ENCODE measurements at regions not wholly inside any gene's neighbourhood (a gene's known extent, or its start where the extent isn't known, plus 50 kb on each side); places are given as distances from the start of the nearest gene placed in this dataset.
"Not testable (repeated sequence)": the region's sequence is repeated elsewhere in the genome, so short reads cannot be mapped to it uniquely, and the experiment has no call there.

DNA sequence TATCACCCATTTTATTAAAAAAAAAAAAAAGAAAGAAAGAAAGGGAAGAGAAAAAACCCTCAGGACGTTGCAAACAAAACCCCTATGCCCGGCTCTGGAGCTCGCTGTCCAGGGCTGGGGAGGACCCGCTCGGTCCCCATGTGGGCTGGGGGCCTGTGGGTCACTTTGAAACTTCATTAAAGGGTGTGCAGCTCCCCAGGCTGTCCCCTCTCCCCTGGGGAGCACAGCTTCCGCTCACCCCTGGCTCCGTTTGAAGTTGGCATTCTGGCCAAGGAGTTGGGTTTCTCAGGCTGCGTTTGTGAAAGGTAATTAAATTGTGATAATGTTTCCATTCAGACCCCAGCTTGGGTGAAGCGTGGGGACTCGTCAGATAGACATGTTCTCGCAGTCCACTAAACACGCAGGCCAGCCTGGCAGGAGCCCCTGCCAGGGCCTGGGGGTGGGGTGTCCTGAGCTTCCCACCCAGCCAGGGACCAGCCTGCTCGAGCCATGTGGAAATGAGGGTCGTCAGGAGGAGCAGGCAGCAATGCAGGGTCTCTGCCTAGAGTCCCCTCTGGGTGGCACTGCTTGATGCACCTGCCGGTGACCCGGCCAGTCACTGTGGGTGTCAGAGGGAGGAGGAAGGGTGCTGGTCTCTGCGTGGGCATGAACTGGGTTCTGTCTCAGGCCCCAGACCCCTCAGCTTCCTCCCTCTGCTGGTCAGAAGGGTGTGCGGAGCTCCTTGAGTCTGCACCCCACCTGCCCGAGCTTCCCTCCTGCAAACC lies 166.2 kb downstream of the INHBB start:
- DNase-seq (ENCODE audit: extremely low read depth, low read depth): no peak

GRCh38 chr2:120513776-120514357 lies 167.9 kb downstream of the INHBB start:
- DNase-seq (ENCODE audit: extremely low read depth, low read depth): no peak

GRCh38 chr2:120514521-120514920 lies 168.6 kb downstream of the INHBB start:
- DNase-seq (ENCODE audit: extremely low read depth, low read depth): no peak

DNA sequence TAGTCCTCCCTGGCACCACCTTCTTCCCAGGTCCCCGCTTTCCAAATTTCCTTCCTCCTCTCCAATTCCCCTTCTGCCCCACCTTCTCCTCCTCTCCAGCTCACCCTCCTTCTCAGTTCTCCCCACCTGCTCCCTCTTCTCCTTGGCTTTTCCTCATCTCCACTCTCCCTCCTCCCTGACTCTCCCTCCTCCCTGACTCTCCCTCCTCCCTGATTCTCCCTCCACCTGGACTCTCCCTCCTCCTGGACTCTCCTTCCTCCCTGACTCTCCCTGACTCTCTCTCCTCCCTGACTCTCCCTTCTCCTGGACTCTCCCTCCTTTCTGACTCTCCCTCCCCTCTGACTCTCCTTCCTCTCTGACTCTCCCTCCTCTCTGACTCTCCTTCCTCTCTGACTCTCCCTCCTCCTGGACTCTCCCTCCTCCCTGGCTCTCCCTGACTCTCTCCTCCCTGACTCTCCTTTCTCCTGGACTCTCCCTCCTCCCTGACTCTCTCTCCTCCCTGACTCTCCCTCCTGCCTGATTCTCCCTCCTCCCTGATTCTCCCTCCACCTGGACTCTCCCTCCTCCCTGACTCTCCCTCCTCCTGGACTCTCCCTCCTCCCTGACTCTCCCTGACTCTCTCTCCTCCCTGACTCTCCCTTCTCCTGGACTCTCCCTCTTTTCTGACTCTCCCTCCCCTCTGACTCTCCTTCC lies 169.3 kb downstream of the INHBB start:
- DNase-seq (ENCODE audit: extremely low read depth, low read depth): not testable (repeated sequence)

DNA sequence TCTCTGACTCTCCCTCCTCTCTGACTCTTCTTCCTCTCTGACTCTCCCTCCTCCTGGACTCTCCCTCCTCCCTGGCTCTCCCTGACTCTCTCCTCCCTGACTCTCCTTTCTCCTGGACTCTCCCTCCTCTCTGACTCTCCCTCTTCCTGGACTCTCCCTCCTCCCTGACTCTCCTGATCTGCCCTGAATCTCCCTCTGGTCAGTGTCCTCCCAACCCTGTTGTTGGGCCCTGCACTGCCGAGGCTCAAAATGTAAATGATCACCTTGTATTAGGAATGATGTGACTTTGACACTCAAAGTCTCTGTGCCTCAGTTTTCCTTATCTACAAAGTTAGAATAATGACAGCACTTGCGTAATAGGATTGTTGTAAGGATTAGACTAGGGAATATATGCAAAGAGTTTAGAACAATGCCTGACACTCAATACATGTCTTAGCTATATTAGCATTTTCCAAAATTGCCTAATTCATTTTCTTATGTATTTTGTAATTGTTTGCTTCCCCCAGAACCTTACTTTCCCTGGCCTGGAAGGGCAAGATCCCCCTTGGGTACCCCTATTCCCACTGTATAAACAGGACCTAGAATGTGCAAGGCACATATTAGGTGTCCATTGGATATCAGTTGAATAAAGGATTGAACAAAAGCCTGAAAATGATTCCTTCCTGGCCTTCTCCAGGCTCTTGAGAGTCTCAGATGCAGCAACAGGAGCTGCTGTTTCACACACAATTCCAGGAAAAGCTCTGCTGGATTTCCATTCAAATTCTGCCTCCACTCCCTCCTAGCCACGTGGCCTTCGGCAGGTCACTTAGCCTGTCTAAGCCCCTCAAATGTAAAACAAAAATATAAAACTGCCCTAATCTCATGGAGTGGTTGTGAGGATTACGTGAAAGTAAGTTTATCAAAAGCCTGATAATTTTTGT lies 170.1 kb downstream of the INHBB start:
- no peak for DNase-seq (ENCODE audit: extremely low read depth, low read depth)

DNA sequence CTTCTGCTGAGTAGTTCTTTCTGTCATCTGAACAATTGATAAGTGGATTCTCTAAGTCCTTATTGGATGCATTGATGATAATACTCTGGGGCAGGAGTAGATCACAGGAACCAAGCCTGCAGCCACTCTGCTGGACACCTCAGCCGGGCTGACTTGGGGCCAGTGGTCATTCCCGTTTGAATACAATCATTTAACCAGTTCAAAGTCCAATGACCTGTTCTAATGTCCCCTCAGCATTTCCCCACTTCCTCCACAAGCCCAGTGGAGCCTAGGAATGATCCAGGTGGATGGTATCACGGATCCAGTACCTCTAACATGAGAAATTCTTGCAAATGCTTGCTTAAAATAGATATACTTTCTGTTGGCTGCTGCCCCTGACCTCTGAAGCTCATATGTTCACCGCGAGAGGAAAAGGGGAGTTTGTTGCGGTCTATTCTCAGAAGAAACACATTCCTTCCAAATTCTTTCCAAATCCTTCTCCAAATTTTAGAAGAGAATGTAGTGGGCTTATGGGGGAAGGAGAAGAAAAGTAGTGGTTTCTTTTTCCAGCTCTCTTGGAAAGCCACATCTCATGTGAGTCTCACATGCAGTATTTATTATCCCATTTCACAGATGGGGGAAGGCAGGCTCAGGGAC lies 170.9 kb downstream of the INHBB start:
- DNase-seq (ENCODE audit: extremely low read depth, low read depth): no peak

GRCh38 chr2:120517751-120518469 lies 172.0 kb downstream of the INHBB start:
- no peak for DNase-seq (ENCODE audit: extremely low read depth, low read depth)

DNA sequence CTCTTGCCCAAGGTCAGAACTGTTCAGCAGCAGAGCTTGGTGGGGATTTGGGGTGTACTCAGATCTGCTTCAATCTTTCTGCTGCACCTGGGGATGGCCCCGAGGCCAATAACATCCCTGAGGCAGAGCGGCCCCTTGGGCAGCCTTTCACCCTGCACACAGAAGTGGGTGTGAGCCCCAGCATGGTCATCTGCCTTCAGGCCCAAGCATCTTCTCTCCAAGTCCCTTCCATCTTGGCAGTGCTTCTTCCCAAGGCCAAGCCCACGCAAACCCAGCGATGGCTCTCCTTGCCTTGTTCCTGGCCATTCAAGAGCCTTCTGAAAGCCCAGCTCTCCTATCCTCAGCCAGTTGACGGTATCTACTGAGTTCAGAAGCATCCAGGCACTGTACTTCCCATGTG lies 172.9 kb downstream of the INHBB start:
- no peak for DNase-seq (ENCODE audit: extremely low read depth, low read depth)

DNA sequence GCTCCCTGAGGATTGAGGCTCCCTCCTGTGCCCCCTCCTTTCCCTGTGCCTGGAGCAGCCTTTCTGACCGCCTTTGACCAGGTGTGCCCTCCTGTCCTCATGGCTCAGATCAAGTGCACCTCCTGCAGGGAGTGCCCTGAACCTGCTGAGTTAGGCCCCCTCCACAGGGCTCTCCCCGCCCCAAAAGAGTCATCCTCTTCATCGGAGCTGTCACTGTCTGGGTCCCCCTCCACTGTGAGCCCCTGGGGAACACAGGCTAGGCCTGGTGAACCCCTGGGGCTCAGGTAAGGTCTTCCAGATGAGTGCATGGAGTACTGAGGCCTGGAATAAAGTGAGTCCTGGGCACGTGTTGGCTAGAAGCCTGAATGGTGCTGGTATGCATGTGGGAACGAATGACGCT lies 173.5 kb downstream of the INHBB start:
- no peak for DNase-seq (ENCODE audit: extremely low read depth, low read depth)

- no peak for DNase-seq (ENCODE audit: extremely low read depth, low read depth)
Observed at GRCh38 chr2:120520454-120520853, 174.5 kb downstream of the INHBB start.

DNA sequence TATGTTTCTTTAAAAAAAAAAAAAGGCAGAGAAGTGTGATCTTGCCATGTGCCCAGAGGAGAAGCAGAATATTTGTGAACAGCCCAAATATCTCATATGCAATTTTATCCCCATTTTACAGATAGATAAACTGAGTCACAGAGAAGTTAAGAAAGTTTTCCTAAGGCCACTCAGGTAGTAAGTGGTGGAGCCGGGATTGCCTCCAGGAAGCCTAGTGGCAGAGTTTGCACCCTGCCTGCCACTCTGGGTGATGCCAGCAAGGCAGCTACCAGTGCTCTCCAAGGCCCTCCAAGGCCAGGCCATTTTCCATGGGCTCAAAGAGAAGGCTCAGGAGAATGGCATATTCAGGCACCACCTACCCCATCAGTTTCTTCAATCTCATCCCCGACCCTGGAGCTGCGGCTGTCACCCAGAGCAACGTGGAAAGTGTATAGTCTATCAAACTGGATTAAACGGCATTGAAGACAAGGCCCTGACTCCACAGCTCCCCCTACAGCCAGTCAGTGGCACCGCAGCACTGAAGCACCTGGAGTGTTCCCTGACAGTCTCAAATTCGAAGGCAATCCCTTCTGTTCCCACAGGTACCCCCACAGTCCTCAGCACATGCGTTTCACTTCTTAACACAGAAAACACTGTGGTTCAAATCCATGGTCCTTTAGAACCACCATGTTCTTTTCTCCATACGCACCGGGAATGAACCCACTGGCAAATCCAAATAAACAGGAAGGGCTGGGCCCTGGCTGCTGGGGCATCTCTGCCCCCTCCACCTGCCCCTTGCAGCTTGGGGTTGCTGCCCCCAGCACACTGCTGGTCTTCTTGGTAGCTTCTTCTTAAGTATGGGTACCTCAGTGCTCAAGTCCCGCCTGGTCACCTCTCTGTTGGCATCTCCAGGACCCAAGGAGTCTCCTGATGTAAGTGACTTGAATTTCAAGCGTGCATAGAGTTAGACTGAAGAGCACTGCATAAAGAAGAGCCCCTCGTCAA lies 175.3 kb downstream of the INHBB start:
- DNase-seq (ENCODE audit: extremely low read depth, low read depth): peak; percentile 53

DNA sequence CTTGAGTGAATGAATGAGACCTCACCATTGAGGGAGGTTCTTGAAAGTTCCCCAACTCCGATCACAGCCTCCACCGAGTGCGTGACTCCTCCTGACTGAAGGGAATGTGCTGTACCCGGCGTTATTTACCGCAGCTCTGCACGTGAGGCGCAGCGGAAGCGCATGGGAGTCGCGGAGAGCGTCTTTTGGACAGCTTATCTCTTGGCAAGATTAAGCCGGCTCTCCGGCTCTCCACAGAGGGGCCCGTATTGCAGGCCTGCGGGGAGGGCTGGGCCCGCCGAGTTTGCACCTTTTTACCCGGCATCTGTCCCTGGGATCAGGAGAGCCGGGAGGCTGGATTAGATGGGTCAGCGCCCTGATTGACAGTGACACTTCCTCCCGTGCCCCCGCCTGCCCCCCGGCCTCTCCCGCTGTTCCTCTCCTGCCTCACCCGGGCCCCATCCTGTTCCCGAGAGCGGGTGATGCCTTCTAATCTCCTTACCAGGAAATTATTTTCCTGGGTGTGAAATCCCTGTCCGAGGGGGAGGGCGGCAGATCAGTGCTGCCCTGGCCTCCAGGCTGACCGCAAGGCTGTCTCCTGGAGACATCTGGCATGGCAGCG lies 176.3 kb downstream of the INHBB start:
- DNase-seq (ENCODE audit: extremely low read depth, low read depth): no peak

DNA sequence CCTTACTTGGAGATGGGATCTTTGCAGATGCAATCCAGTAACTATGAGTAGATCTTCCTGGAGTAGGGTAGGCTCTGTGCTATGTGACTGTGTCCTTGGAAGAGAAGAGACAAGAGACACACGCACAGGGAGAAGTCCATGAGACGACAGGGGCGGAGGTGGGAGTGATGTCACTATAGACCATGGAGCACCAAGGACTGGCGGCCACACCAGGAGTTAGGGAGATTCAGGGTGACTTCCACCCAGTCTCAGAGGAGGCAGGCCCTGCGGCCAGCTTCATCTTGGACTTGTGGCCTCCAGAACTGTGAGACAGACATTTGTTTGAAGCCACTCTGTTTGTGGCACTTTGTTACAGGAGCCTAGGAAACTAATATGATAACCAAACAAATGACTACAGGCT lies 177.8 kb downstream of the INHBB start:
- no peak for DNase-seq (ENCODE audit: extremely low read depth, low read depth)

DNA sequence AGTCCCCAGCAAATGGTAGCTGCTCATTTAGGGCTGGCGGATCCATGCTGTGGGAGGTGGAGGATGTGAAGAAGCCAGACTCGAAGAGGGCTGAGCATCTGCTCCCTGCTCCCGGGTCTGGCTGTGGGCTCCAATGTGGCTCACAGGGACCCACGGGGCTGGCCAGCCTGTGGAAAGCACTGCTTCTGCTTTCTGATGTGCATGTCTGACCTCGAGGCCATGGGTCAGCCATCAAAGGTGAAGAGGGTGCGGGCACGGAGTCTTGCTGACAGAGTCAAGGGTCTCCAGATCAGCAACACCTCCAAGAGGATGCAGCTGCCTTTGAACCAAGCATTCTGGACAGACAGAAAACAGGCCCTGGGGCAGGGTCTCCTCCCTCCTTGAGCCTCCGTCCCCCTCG lies 178.2 kb downstream of the INHBB start:
- DNase-seq (ENCODE audit: extremely low read depth, low read depth): no peak

GRCh38 chr2:120525056-120526046 lies 179.4 kb downstream of the INHBB start:
- no peak for DNase-seq (ENCODE audit: extremely low read depth, low read depth)

DNA sequence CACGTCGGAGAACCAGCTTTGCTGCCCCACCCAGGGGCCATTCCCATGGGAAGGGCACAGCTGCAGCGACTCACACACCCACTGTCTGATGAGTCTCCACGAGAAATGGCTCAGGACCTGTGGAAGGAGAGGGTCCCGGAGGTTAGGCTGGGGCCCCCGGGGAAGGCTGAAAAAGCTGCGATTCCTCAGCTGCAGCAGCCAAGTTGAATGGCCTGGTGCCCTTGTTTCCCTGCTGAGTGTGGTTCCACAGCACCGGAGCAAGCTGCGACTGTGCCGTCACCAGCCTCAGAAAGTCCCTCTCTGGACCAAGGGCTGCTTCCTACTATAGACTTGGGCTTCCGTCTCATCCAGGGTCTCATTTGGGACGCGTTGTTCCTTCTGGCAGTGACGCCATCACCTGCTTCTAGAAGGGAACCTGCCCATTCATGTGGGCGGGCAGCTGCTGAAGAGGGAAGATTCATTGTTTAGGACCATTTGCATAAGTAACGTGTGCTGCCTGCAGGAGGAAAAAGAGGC lies 180.2 kb downstream of the INHBB start:
- DNase-seq (ENCODE audit: extremely low read depth, low read depth): no peak

Measured in NCI-H460 (cell line).